NT2/D1 (cell line): ENCODE measurements at regions not wholly inside any gene's neighbourhood (a gene's known extent, or its start where the extent isn't known, plus 50 kb on each side); places are given as distances from the start of the nearest gene placed in this dataset.
"Not testable (repeated sequence)": the region's sequence is repeated elsewhere in the genome, so short reads cannot be mapped to it uniquely, and the experiment has no call there.

Experiments used
- DNase-seq: peaks from one replicate; pipeline ENCODE4 v3.0.0-alpha.2; 2011; ENCODE audit warnings: low read depth, low spot score
- H3K27me3 ChIP-seq: 2 replicates; pipeline ENCODE4 v1.6.0; 2011; ENCODE audit warnings: mild to moderate bottlenecking; ENCODE audit not compliant: insufficient read length, insufficient read depth
- H3K36me3 ChIP-seq: 2 replicates; pipeline ENCODE4 v1.6.1; 2011; ENCODE audit warnings: mild to moderate bottlenecking, low read length, mixed read lengths; ENCODE audit not compliant: insufficient read depth, insufficient read length
- H3K4me1 ChIP-seq: 2 replicates; pipeline ENCODE4 v1.5.1; 2011; ENCODE audit not compliant: insufficient read depth, insufficient read length
- H3K4me3 ChIP-seq: 2 replicates; pipeline ENCODE4 v1.5.1; 2011; ENCODE audit warnings: low read depth; ENCODE audit not compliant: insufficient read length
- H3K9ac ChIP-seq: 2 replicates; pipeline ENCODE4 v1.6.0; 2011; ENCODE audit warnings: low read depth; ENCODE audit not compliant: insufficient read length
- H3K9me3 ChIP-seq: 2 replicates; pipeline ENCODE4 v1.5.1; 2011; ENCODE audit warnings: mild to moderate bottlenecking, low read length; ENCODE audit not compliant: insufficient read depth
- SUZ12 ChIP-seq: IDR thresholded peaks from 2 replicates; pipeline ENCODE4 v1.6.1; 2011; ENCODE audit not compliant: insufficient read length, insufficient read depth; ENCODE audit errors: extremely low read depth
- YY1 ChIP-seq: IDR thresholded peaks from 2 replicates; pipeline ENCODE4 v1.6.1; 2011; ENCODE audit not compliant: insufficient read length, insufficient read depth
- ZNF274 ChIP-seq: IDR thresholded peaks from 2 replicates; pipeline ENCODE4 v1.6.1; 2011; ENCODE audit warnings: mild to moderate bottlenecking, low read depth, low read length

- Histone ChIP-seq H3K36me3 (no peaks in the 10 kb centered on the region), H3K4me3 (no peak overlapping the region), H3K9ac (no peak overlapping the region), H3K27me3 (no peaks in the 10 kb centered on the region), H3K4me1 (peaks cover 14% of the 10 kb centered on the region), H3K9me3 (no peaks in the 10 kb centered on the region)
- DNase-seq = no peak
- no peak for TF ChIP-seq YY1
- TF ChIP-seq ZNF274 = no peak
- no peak for TF ChIP-seq SUZ12
Measured at GRCh38 chr6:43886717-43887339, 116.8 kb downstream of the VEGFA start.

DNA sequence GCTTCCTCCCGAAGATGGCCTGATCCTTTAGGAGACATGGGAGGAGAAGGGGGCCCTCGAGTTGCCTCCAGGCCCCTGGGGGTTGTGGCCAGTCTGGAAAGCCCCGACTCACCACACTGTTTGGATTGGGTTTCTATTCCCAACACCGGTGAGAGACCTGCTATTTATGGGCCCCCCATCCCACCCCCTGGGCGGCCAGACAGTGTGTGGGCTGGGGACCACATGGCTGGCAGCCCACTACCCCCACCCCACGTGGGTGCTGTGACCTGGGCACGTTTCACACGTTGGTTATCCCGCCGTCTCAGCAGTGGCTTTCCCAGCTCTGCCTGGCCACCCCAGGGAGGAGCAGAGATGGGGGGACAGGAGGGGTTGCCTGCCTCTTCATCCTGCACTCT, 116.1 kb downstream of the VEGFA start:
- Histone ChIP-seq H3K4me1 (peaks cover 14% of the 10 kb centered on the region), H3K4me3 (no peak overlapping the region), H3K9me3 (no peaks in the 10 kb centered on the region), H3K27me3 (no peaks in the 10 kb centered on the region), H3K36me3 (no peaks in the 10 kb centered on the region), H3K9ac (no peak overlapping the region)
- no peak for DNase-seq
- TF ChIP-seq SUZ12 = no peak
- no peak for TF ChIP-seq ZNF274

DNA sequence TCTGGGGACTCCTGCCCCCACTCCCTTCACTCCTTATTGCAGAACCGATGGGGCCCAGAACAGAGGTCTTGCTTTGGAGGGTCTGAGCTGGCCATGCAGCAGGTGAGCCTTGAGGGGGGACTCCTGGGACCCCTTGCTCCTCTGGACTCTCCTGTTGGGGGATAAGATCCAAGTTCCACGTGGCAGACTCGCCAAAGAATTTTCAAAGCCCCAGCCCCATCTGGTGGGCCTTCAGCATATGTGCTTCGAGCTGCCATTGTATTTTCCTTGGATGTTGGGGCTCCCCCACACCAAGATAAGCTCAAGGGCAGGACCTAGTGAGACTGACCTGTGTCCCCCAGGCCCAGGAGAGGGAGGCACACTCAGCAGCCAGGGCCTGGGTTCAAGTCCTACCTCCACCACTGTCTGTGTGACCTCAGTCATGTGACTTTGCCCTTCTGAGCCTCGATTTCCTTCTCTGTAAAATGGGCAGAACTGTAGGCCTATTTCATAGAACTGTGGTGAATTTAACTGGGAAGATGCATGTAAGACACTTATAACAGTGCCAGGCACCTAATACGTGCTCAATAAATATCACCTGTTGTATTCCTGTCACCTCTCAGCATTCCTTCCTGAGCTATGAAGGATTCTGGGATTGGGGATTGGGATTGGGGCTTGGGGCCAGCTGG, 115.5 kb downstream of the VEGFA start:
- H3K27me3 ChIP-seq = no peaks in the 10 kb centered on the region
- peaks cover 13% of the 10 kb centered on the region for H3K4me1 ChIP-seq
- no peak overlapping the region for H3K4me3 ChIP-seq
- H3K36me3 ChIP-seq = no peaks in the 10 kb centered on the region
- no peak overlapping the region for H3K9ac ChIP-seq
- no peak for DNase-seq
- no peaks in the 10 kb centered on the region for H3K9me3 ChIP-seq
- TF ChIP-seq ZNF274 (no peak), YY1 (no peak), SUZ12 (no peak)

GRCh38 chr6:43884652-43885022, 114.6 kb downstream of the VEGFA start:
- Histone ChIP-seq H3K36me3 (no peaks in the 10 kb centered on the region), H3K4me3 (no peak overlapping the region), H3K4me1 (peaks cover 7% of the 10 kb centered on the region), H3K9ac (no peak overlapping the region), H3K27me3 (no peaks in the 10 kb centered on the region), H3K9me3 (no peaks in the 10 kb centered on the region)
- no peak for DNase-seq
- no peak for TF ChIP-seq ZNF274
- TF ChIP-seq YY1 = no peak
- TF ChIP-seq SUZ12 = no peak

GRCh38 chr6:43883847-43884651, 114.0 kb downstream of the VEGFA start:
- no peak for DNase-seq
- Histone ChIP-seq H3K9ac (peak overlapping the region; percentile 8), H3K4me1 (peaks cover 7% of the 10 kb centered on the region), H3K27me3 (no peaks in the 10 kb centered on the region), H3K4me3 (no peak overlapping the region), H3K9me3 (no peaks in the 10 kb centered on the region), H3K36me3 (no peaks in the 10 kb centered on the region)
- TF ChIP-seq YY1 (no peak), ZNF274 (no peak), SUZ12 (no peak)

- H3K36me3 ChIP-seq, H3K9me3 ChIP-seq, H3K9ac ChIP-seq, H3K4me1 ChIP-seq, DNase-seq, H3K4me3 ChIP-seq, H3K27me3 ChIP-seq: not testable (repeated sequence)
Measured at GRCh38 chr6:43882690-43883448, 112.9 kb downstream of the VEGFA start.
